Testis (tissue), 2 donors: ENCODE measurements at regions not wholly inside any gene's neighbourhood (a gene's known extent, or its start where the extent isn't known, plus 50 kb on each side); places are given as distances from the start of the nearest gene placed in this dataset.

Source experiments
- DNase-seq: peaks from one replicate; pipeline ENCODE4 v3.0.0-alpha.2; 2019
- H3K27ac ChIP-seq, 2 donors: fragments of 200-600 bp; sonication (generic); one replicate each; pipeline ENCODE4 v1.5.1; 2019
- H3K27me3 ChIP-seq: fragments of 200-600 bp; sonication (generic); one replicate; pipeline ENCODE4 v1.5.1; 2019
- H3K36me3 ChIP-seq: fragments of 200-600 bp; sonication (generic); one replicate; pipeline ENCODE4 v1.5.1; 2017; ENCODE audit warnings: low read depth; ENCODE audit errors: missing control alignments
- H3K4me1 ChIP-seq: fragments of 200-600 bp; sonication (generic); one replicate; pipeline ENCODE4 v1.5.1; 2019
- H3K4me3 ChIP-seq, 2 donors: fragments of 200-600 bp; sonication (generic); one replicate each; pipeline ENCODE4 v1.5.1; 2017 to 2019
- H3K9me3 ChIP-seq: fragments of 200-600 bp; sonication (generic); one replicate; pipeline ENCODE4 v1.5.1; 2017
- POLR2A ChIP-seq: fragments of 450-650 bp; IDR thresholded peaks from one replicate; pipeline ENCODE4 v1.6.1; 2017; ENCODE audit warnings: antibody characterized with exemption, mild to moderate bottlenecking, moderate library complexity
- WGBS, 2 donors: methylation state at CpG; one replicate each; pipeline ENCODE4 v1.1.5; 2018; 5-methylcytosine and 5-hydroxymethylcytosine counted together
- intact Hi-C: fragments of 100-400 bp; cut with DNase I; formaldehyde crosslinking; loops from one replicate; pipeline ENCODE4 v1.15.1; 2023; ENCODE audit warnings: low total_unique reads
- TF ChIP-seq, protein P1 (sequence below), 3 experiments: fragments of 450-650 bp in 2 of 3; fragments of 200-600 bp in 1 of 3; sonication (generic) in 1 of 3; IDR thresholded peaks; one replicate each; pipeline ENCODE4 v1.5.1; 2016 to 2019; ENCODE audit warnings: antibody characterized with exemption in 3 of 3, mild to moderate bottlenecking in 2 of 3, moderate library complexity in 1 of 3

GRCh38 chr3:55367384-55367783 is 119.7 kb downstream of the WNT5A start:
- Histone ChIP-seq H3K9me3 (no peaks in the 10 kb centered on the region), H3K4me3 (no peak overlapping the region), H3K27me3 (no peaks in the 10 kb centered on the region), H3K36me3 (no peaks in the 10 kb centered on the region), H3K27ac (no peak overlapping the region), H3K4me1 (no peaks in the 10 kb centered on the region)
- intact Hi-C loops = no loop called here
- 69 to 73% methylated on average over 2 of the region's 2 CpGs for whole genome bisulfite sequencing, 2 donors
- DNase-seq = no peak
- no peak for TF ChIP-seq POLR2A
- TF ChIP-seq, protein P1, sequence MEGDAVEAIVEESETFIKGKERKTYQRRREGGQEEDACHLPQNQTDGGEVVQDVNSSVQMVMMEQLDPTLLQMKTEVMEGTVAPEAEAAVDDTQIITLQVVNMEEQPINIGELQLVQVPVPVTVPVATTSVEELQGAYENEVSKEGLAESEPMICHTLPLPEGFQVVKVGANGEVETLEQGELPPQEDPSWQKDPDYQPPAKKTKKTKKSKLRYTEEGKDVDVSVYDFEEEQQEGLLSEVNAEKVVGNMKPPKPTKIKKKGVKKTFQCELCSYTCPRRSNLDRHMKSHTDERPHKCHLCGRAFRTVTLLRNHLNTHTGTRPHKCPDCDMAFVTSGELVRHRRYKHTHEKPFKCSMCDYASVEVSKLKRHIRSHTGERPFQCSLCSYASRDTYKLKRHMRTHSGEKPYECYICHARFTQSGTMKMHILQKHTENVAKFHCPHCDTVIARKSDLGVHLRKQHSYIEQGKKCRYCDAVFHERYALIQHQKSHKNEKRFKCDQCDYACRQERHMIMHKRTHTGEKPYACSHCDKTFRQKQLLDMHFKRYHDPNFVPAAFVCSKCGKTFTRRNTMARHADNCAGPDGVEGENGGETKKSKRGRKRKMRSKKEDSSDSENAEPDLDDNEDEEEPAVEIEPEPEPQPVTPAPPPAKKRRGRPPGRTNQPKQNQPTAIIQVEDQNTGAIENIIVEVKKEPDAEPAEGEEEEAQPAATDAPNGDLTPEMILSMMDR (IDR thresholded peaks at IDR 0.05) = no peak

DNA sequence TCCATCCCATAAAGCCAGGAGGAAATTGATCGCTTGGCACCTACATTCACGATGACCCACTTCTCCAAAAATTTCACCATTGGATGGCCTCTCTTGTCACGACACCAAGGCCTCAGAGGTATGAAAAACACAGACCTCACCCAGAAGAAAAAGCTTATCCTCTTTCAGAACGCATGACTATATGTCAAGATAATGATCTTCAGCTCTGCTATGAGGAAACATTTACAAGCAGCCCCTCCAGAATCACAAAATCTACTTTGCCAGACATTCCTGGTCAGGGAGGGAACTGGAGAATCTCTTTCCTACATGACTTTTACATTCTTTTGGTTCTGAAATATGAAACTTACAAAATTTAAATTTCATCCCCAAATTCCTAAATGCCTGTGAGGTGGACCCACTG is 122.7 kb downstream of the WNT5A start:
- no peaks in the 10 kb centered on the region for H3K36me3 ChIP-seq
- intact Hi-C loops = no loop called here
- no peaks in the 10 kb centered on the region for H3K4me1 ChIP-seq
- H3K4me3 ChIP-seq = no peak overlapping the region
- WGBS, 2 donors = 88 to 94% methylated on average over 4 of the region's 4 CpGs
- TF ChIP-seq, protein P1 (IDR thresholded peaks at IDR 0.05) = no peak
- no peak for TF ChIP-seq POLR2A
- DNase-seq = no peak
- H3K27ac ChIP-seq = no peak overlapping the region
- no peaks in the 10 kb centered on the region for H3K9me3 ChIP-seq
- H3K27me3 ChIP-seq = no peaks in the 10 kb centered on the region

DNA sequence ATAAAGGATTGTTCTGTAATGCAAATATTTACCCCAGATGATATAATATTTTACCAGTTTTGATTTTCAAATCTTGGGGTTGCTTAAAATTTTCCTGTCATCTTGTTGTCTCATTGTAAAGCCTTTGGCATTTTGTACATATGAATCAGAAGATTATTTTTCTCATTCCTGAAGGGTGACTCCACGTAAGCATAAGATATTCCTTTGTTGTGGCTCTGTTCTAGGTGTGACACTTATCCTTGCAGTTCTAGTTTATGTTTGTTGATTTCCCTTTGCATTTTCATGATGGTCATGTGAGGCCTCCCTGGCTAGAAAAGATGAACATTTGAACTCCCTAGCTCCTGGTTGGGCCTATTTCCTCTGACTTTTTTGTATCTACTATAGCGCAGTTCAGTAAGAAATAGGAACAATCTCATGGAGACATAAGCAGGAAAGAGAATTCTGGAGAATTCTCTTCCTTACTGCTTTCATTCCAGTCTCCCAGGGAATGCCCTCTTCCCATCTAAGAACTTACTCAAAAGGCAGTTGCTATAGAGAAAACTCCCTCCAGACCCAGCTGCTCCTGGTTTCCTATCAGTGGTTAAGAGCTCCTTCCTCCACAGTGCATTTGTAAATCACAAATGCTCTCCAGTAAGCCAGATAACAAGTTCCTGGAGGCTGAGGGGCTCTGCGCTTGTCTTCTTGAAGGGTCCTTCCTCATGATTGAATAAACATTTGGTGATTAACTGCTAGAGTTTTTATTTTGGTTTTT is 124.7 kb downstream of the WNT5A start:
- no peaks in the 10 kb centered on the region for H3K4me1 ChIP-seq
- WGBS, 2 donors = 88 to 89% methylated on average over 3 of the region's 3 CpGs
- H3K27ac ChIP-seq = no peak overlapping the region
- intact Hi-C loops = no loop called here
- TF ChIP-seq POLR2A = no peak
- TF ChIP-seq, protein P1 (IDR thresholded peaks at IDR 0.05) = no peak
- no peaks in the 10 kb centered on the region for H3K36me3 ChIP-seq
- H3K27me3 ChIP-seq = no peaks in the 10 kb centered on the region
- no peaks in the 10 kb centered on the region for H3K9me3 ChIP-seq
- no peak for DNase-seq
- no peak overlapping the region for H3K4me3 ChIP-seq

DNA sequence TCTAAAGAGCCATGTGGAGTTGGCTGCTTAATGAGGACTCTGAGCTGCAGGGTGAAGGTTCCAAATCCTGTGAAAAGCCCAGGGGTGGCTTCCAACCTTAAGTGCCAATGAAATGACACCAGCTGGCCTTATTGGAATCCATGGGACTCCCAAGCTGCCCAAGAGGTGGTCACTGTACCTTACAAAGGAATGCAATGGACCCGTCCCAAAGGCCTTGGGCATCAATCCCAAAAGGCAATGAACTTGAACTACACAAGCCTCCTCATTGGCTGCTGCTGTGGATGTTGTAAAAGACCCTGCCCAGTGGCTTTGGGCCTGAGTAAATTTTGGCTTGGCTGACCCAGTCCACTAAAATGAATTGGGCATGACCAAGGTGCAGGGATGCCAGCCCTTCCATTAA is 129.3 kb downstream of the WNT5A start:
- no peaks in the 10 kb centered on the region for H3K4me1 ChIP-seq
- H3K36me3 ChIP-seq = no peaks in the 10 kb centered on the region
- no peaks in the 10 kb centered on the region for H3K9me3 ChIP-seq
- intact Hi-C loops = no loop called here
- H3K27me3 ChIP-seq = no peaks in the 10 kb centered on the region
- TF ChIP-seq, protein P1 (IDR thresholded peaks at IDR 0.05) = no peak
- no peak for TF ChIP-seq POLR2A
- WGBS, 2 donors = 78 to 91% methylated on average over 1 of the region's 1 CpG
- no peak for DNase-seq
- H3K27ac ChIP-seq = no peak overlapping the region
- no peak overlapping the region for H3K4me3 ChIP-seq

DNA sequence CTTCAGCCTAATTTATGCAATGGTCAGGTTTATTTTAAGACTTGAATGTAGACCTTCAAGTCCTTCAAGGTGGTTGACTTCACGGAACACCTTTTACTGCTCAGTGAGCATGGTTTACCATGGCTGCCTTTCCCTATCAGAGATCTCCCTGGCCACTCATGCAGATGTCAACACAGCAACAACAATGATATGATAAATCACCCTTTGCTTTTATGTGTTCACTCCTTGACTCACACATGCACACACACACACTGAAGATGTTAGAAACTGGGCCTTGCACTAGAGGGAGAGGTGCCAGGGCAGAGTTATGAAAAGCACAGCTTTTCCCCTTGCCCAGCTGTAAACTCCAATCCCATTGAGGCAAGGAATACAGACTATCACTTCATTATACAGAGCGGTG is 134.4 kb downstream of the WNT5A start:
- Histone ChIP-seq H3K9me3 (no peaks in the 10 kb centered on the region), H3K4me1 (no peaks in the 10 kb centered on the region), H3K27ac (no peak overlapping the region), H3K4me3 (no peak overlapping the region), H3K36me3 (no peaks in the 10 kb centered on the region), H3K27me3 (no peaks in the 10 kb centered on the region)
- no peak for TF ChIP-seq POLR2A
- TF ChIP-seq, protein P1 (IDR thresholded peaks at IDR 0.05) = no peak
- WGBS, 2 donors = 94 to 99% methylated on average over 2 of the region's 2 CpGs
- no peak for DNase-seq
- intact Hi-C loops = no loop called here
